ENCODE measurements at regions not wholly inside any gene's neighbourhood (a gene's known extent, or its start where the extent isn't known, plus 50 kb on each side); places are given as distances from the start of the nearest gene placed in this dataset.

GRCh38 chr4:22635692-22636091 is 57.0 kb upstream of the GBA3 start:
- DNase-seq (peak in 2 of 3 donors; percentile 34 to 81), ATAC-seq (peak; percentile 48 to 77 (median 69))
- Histone ChIP-seq H3K36me3 (no peaks in the 10 kb centered on the region), H3K4me1 (peaks cover 0 to 7% (median 0%) of the 10 kb centered on the region in 4 donors), H3K27ac (peak overlapping the region in 1 of 3 donors; percentile 11), H3K27me3 (no peaks in the 10 kb centered on the region), H3K4me3 (peak overlapping the region in 1 of 3 donors; percentile 16), H3K9me3 (no peaks in the 10 kb centered on the region)
- WGBS (ENCODE audit: insufficient coverage, low coverage, low lambda C conversion rate, missing lambda C conversion rate), result no CpG with 5 or more reads among the region's 5 CpGs
- TF ChIP-seq, protein P1, sequence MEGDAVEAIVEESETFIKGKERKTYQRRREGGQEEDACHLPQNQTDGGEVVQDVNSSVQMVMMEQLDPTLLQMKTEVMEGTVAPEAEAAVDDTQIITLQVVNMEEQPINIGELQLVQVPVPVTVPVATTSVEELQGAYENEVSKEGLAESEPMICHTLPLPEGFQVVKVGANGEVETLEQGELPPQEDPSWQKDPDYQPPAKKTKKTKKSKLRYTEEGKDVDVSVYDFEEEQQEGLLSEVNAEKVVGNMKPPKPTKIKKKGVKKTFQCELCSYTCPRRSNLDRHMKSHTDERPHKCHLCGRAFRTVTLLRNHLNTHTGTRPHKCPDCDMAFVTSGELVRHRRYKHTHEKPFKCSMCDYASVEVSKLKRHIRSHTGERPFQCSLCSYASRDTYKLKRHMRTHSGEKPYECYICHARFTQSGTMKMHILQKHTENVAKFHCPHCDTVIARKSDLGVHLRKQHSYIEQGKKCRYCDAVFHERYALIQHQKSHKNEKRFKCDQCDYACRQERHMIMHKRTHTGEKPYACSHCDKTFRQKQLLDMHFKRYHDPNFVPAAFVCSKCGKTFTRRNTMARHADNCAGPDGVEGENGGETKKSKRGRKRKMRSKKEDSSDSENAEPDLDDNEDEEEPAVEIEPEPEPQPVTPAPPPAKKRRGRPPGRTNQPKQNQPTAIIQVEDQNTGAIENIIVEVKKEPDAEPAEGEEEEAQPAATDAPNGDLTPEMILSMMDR (IDR thresholded peaks at IDR 0.05), result no peak
- intact Hi-C loops (cut with DNase I), result no loop called here

DNA sequence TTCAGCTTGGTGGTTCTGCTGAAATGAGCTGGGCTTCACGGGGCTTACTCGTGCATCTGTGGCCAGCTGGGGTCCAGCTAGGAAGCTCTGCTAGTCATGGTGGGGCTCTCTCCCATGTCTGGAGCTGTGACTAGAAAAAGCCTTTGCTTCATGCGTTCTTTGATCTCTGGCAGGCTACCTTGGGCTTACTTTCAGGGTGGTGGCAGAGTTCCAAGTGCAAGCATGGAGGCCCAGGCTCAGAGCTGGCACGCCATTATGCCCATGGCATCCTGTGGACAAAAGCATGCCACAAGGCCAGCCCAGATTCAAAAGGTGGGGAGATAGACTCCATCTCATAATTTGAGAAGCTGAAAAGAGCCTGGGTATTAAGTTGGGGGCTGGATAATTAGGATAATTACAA is 55.4 kb upstream of the GBA3 start:
- intact Hi-C loops (cut with DNase I), result no loop called here
- DNase-seq, result peak in 1 of 3 donors; percentile 77
- H3K4me3 ChIP-seq, result peak overlapping the region in 1 of 3 donors; percentile 16
- H3K27me3 ChIP-seq, result no peaks in the 10 kb centered on the region
- H3K27ac ChIP-seq, result peak overlapping the region in 1 of 3 donors; percentile 19
- TF ChIP-seq, protein P1 (IDR thresholded peaks at IDR 0.05), result no peak
- TF ChIP-seq POLR2A (IDR thresholded peaks at IDR 0.05), result no peak
- ATAC-seq, result peak; percentile 55 to 84 (median 74)
- H3K4me1 ChIP-seq, result peaks cover 0 to 7% (median 0%) of the 10 kb centered on the region in 4 donors
- H3K9me3 ChIP-seq, result no peaks in the 10 kb centered on the region
- 40% methylated on average over 1 of the region's 4 CpGs for WGBS (ENCODE audit: insufficient coverage, low coverage, low lambda C conversion rate, missing lambda C conversion rate)
- H3K36me3 ChIP-seq, result no peaks in the 10 kb centered on the region

Small RNA genes lying in the stretch of these regions (small RNA-seq; reads per million reads assigned to genes)
- gene AC098583.1, result 0 reads per million in 2 experiments

Measured in right lobe of liver (tissue), 6 donors.